HCT116 (cell line): ENCODE measurements at regions not wholly inside any gene's neighbourhood (a gene's known extent, or its start where the extent isn't known, plus 50 kb on each side); places are given as distances from the start of the nearest gene placed in this dataset.

Experiments
- EZH2 ChIP-seq: fragments of 200-600 bp; sonication (generic); IDR thresholded peaks from 2 replicates; pipeline ENCODE4 v1.6.1; 2017; ENCODE audit warnings: antibody characterized with exemption, mixed run types
- POLR2A ChIP-seq: IDR thresholded peaks from 2 replicates; pipeline ENCODE4 v1.7.0; 2011; ENCODE audit warnings: borderline replicate concordance; ENCODE audit not compliant: insufficient read depth, insufficient read length; ENCODE audit errors: extremely low read depth
- POLR2AphosphoS5 ChIP-seq: IDR thresholded peaks from 2 replicates; pipeline ENCODE4 v1.6.1; 2011; ENCODE audit warnings: mild to moderate bottlenecking, low read depth, low read length, moderate library complexity
- RAD21 ChIP-seq: IDR thresholded peaks from 2 replicates; pipeline ENCODE4 v1.6.1; 2012; ENCODE audit warnings: low read depth, mild to moderate bottlenecking
- SIN3A ChIP-seq: IDR thresholded peaks from 2 replicates; pipeline ENCODE4 v1.6.1; 2012; ENCODE audit warnings: low read depth
- TCF7L2 ChIP-seq: IDR thresholded peaks from 2 replicates; pipeline ENCODE4 v1.7.0; 2011; ENCODE audit warnings: borderline replicate concordance, inconsistent platforms; ENCODE audit not compliant: insufficient read depth, insufficient read length; ENCODE audit errors: extremely low read depth
- ZFX ChIP-seq: fragments of 450-650 bp; IDR thresholded peaks from 2 replicates; pipeline ENCODE4 v1.6.1; 2017
- ZNF274 ChIP-seq: fragments of 200-500 bp; sonication (Bioruptor generic); IDR thresholded peaks from 2 replicates; pipeline ENCODE4 v1.6.1; 2014; ENCODE audit warnings: mild to moderate bottlenecking, low read depth, low read length, inconsistent platforms
- TF ChIP-seq, protein P1 (sequence below), 3 experiments: fragments of 200-600 bp in 1 of 3; sonication (generic) in 1 of 3; IDR thresholded peaks in 2 of 3; conservative IDR thresholded peaks in 1 of 3; 2 replicates each; pipeline ENCODE4 v1.5.1; 2012 to 2017; ENCODE audit warnings: low read depth in 2 of 3, low read length in 2 of 3, antibody characterized with exemption in 1 of 3, borderline replicate concordance in 1 of 3, control low read depth in 1 of 3, mild to moderate bottlenecking in 1 of 3, mixed read lengths in 1 of 3, mixed run types in 1 of 3, moderate library complexity in 1 of 3; ENCODE audit not compliant: insufficient read depth in 1 of 3
- TF ChIP-seq, protein P2 (sequence below): IDR thresholded peaks from 2 replicates; pipeline ENCODE4 v1.6.1; 2012

GRCh38 chr5:159832073-159832472 lies 84.2 kb upstream of the ADRA1B start:
- TF ChIP-seq, protein P1, sequence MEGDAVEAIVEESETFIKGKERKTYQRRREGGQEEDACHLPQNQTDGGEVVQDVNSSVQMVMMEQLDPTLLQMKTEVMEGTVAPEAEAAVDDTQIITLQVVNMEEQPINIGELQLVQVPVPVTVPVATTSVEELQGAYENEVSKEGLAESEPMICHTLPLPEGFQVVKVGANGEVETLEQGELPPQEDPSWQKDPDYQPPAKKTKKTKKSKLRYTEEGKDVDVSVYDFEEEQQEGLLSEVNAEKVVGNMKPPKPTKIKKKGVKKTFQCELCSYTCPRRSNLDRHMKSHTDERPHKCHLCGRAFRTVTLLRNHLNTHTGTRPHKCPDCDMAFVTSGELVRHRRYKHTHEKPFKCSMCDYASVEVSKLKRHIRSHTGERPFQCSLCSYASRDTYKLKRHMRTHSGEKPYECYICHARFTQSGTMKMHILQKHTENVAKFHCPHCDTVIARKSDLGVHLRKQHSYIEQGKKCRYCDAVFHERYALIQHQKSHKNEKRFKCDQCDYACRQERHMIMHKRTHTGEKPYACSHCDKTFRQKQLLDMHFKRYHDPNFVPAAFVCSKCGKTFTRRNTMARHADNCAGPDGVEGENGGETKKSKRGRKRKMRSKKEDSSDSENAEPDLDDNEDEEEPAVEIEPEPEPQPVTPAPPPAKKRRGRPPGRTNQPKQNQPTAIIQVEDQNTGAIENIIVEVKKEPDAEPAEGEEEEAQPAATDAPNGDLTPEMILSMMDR (IDR thresholded peaks at IDR 0.05 in 2 of 3, conservative IDR thresholded peaks at IDR 0.05 in 1 of 3; ENCODE audit: borderline replicate concordance in 1 of 3, insufficient read depth in 1 of 3, low read depth in 2 of 3, low read length in 2 of 3): no peak
- TF ChIP-seq POLR2AphosphoS5: no peak
- TF ChIP-seq RAD21: no peak
- no peak for TF ChIP-seq POLR2A
- TF ChIP-seq TCF7L2: no peak
- TF ChIP-seq, protein P2, sequence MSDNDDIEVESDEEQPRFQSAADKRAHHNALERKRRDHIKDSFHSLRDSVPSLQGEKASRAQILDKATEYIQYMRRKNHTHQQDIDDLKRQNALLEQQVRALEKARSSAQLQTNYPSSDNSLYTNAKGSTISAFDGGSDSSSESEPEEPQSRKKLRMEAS: no peak
- TF ChIP-seq SIN3A: no peak
- no peak for TF ChIP-seq ZFX
- no peak for TF ChIP-seq ZNF274
- no peak for TF ChIP-seq EZH2
